GM12865 (cell line): ENCODE measurements at regions not wholly inside any gene's neighbourhood (a gene's known extent, or its start where the extent isn't known, plus 50 kb on each side); places are given as distances from the start of the nearest gene placed in this dataset.

Experiments used
- DNase-seq: peaks from one replicate; pipeline ENCODE4 v3.0.0; 2010; ENCODE audit warnings: low read depth
- H3K4me3 ChIP-seq: 2 replicates; pipeline ENCODE4 v1.5.1; 2011; ENCODE audit warnings: mild to moderate bottlenecking, low read depth, low read length, control low read depth
- CTCF ChIP-seq: IDR thresholded peaks from 2 replicates; pipeline ENCODE4 v1.5.1; 2011; ENCODE audit warnings: low read length, control low read depth, low read depth, inconsistent platforms; ENCODE audit not compliant: insufficient read depth; ENCODE audit errors: missing control alignments

GRCh38 chr11:128045094-128045725 is 542.1 kb downstream of the ETS1 start:
- DNase-seq = no peak
- TF ChIP-seq CTCF = no peak
- H3K4me3 ChIP-seq = no peak overlapping the region

- H3K4me3 ChIP-seq = no peak overlapping the region
- no peak for DNase-seq
- no peak for TF ChIP-seq CTCF
Observed at GRCh38 chr11:128042290-128042751, 545.0 kb downstream of the ETS1 start.

- no peak overlapping the region for H3K4me3 ChIP-seq
- no peak for DNase-seq
- no peak for TF ChIP-seq CTCF
Observed at GRCh38 chr11:128040603-128041002, 546.8 kb downstream of the ETS1 start.

- no peak for TF ChIP-seq CTCF
- H3K4me3 ChIP-seq = no peak overlapping the region
- DNase-seq = peak; percentile 64
Observed at GRCh38 chr11:128039140-128040021, 548.0 kb downstream of the ETS1 start.

- TF ChIP-seq CTCF = no peak
- H3K4me3 ChIP-seq = no peak overlapping the region
- no peak for DNase-seq
Observed at GRCh38 chr11:128036556-128037093, 550.7 kb downstream of the ETS1 start.

GRCh38 chr11:128036006-128036405 is 551.4 kb downstream of the ETS1 start:
- DNase-seq = no peak
- H3K4me3 ChIP-seq = no peak overlapping the region
- TF ChIP-seq CTCF = no peak
